Lung (tissue), 11 donors: ENCODE measurements at regions not wholly inside any gene's neighbourhood (a gene's known extent, or its start where the extent isn't known, plus 50 kb on each side); places are given as distances from the start of the nearest gene placed in this dataset.

Source experiments
- ATAC-seq: fragments of 200-7000 bp; cut with Tn5 transposase; one replicate; pipeline ENCODE4 v1.9.1; 2020; ENCODE audit warnings: moderate number of reproducible peaks; ENCODE audit not compliant: insufficient read depth, low FRiP score
- DNase-seq, 3 donors: peaks; one replicate each; pipeline ENCODE4 v3.0.0-alpha.2; 2013 to 2017
- H3K27ac ChIP-seq, 2 donors: one replicate each; pipeline ENCODE4 v1.5.1; 2013; ENCODE audit warnings: mild to moderate bottlenecking in 2 of 2, moderate library complexity in 2 of 2, control low read depth in 1 of 2, inconsistent platforms in 1 of 2, low read depth in 1 of 2, low read length in 1 of 2
- H3K27me3 ChIP-seq, 3 donors: one replicate each; pipeline ENCODE4 v1.5.1; 2013; ENCODE audit warnings: low read length in 2 of 3; ENCODE audit not compliant: control insufficient read depth in 3 of 3, insufficient read depth in 3 of 3
- H3K36me3 ChIP-seq, 4 donors: one replicate each; pipeline ENCODE4 v1.5.1; 2013; ENCODE audit warnings: low read length in 4 of 4, mild to moderate bottlenecking in 1 of 4, moderate library complexity in 1 of 4; ENCODE audit not compliant: control insufficient read depth in 4 of 4, insufficient read depth in 4 of 4
- H3K4me1 ChIP-seq, 5 donors: one replicate each; pipeline ENCODE4 v1.5.1; 2013; ENCODE audit warnings: low read length in 5 of 5, mild to moderate bottlenecking in 2 of 5, moderate library complexity in 1 of 5; ENCODE audit not compliant: control insufficient read depth in 5 of 5, insufficient read depth in 5 of 5
- H3K4me3 ChIP-seq: one replicate; pipeline ENCODE4 v1.5.1; 2013; ENCODE audit warnings: mild to moderate bottlenecking, control low read depth, moderate library complexity
- H3K9ac ChIP-seq, 2 donors: one replicate each; pipeline ENCODE4 v1.5.1; 2013; ENCODE audit warnings: low read length in 2 of 2, control low read depth in 1 of 2; ENCODE audit not compliant: insufficient read depth in 1 of 2
- H3K9me3 ChIP-seq, 4 donors: one replicate each; pipeline ENCODE4 v1.5.1; 2013; ENCODE audit warnings: low read length in 3 of 4, mild to moderate bottlenecking in 1 of 4, moderate library complexity in 1 of 4; ENCODE audit not compliant: control insufficient read depth in 4 of 4, insufficient read depth in 3 of 4
- CTCF ChIP-seq: IDR thresholded peaks from 2 replicates; pipeline ENCODE4 v1.5.1; 2012; ENCODE audit warnings: mild to moderate bottlenecking; ENCODE audit errors: control extremely low read depth, extremely low read depth
- WGBS, 2 donors: extraction: QIAGEN DNeasy Blood & Tissue Kit; methylation state at CpG; one replicate each; pipeline ENCODE4 v1.1.7; 2013; 5-methylcytosine and 5-hydroxymethylcytosine counted together
- donor health status: control.
- donor health status: control.
- donor health status: Bipolar disorder and iron deficiency.
- donor health status: healthy.
- donor health status: DM: yes; HTN: yes; CAD: no.

GRCh38 chr4:176945334-176945733, 152.6 kb upstream of the VEGFC start:
- Histone ChIP-seq H3K9me3 (no peaks in the 10 kb centered on the region), H3K4me1 (peaks cover 0 to 43% (median 1%) of the 10 kb centered on the region in 5 donors), H3K36me3 (no peaks in the 10 kb centered on the region), H3K27ac (no peak overlapping the region), H3K27me3 (no peaks in the 10 kb centered on the region), H3K9ac (no peak overlapping the region), H3K4me3 (no peak overlapping the region)
- DNase-seq: peak; percentile 90 to 95 (median 94)
- TF ChIP-seq CTCF: no peak
- ATAC-seq: no peak
- 0% methylated on average over 1 of the region's 1 CpG for WGBS, 2 donors

- ATAC-seq: no peak
- WGBS, 2 donors: 62 to 68% methylated on average over 5 of the region's 5 CpGs
- Histone ChIP-seq H3K9ac (no peak overlapping the region), H3K4me1 (peaks cover 0 to 30% (median 1%) of the 10 kb centered on the region in 5 donors), H3K4me3 (no peak overlapping the region), H3K36me3 (no peaks in the 10 kb centered on the region), H3K27ac (no peak overlapping the region), H3K9me3 (no peaks in the 10 kb centered on the region), H3K27me3 (no peaks in the 10 kb centered on the region)
- peak; percentile 86 to 94 (median 88) for DNase-seq
- no peak for TF ChIP-seq CTCF
Observed at GRCh38 chr4:176949029-176949428, 156.3 kb upstream of the VEGFC start.

GRCh38 chr4:176953021-176953420, 160.3 kb upstream of the VEGFC start:
- H3K27me3 ChIP-seq: no peaks in the 10 kb centered on the region
- ATAC-seq: no peak
- WGBS, 2 donors: 79 to 88% methylated on average over 1 of the region's 1 CpG

More at GRCh38 chr4:176953021-176953420, 160.3 kb upstream of the VEGFC start:
- H3K9ac ChIP-seq: no peak overlapping the region
- peaks cover 0 to 6% (median 3%) of the 10 kb centered on the region in 4 donors for H3K9me3 ChIP-seq
- H3K27ac ChIP-seq: no peak overlapping the region
- DNase-seq: no peak
- no peak for TF ChIP-seq CTCF
- no peak overlapping the region for H3K4me3 ChIP-seq
- H3K36me3 ChIP-seq: no peaks in the 10 kb centered on the region
- peaks cover 0 to 21% (median 0%) of the 10 kb centered on the region in 5 donors for H3K4me1 ChIP-seq
